ENCODE measurements at regions not wholly inside any gene's neighbourhood (a gene's known extent, or its start where the extent isn't known, plus 50 kb on each side); places are given as distances from the start of the nearest gene placed in this dataset.

GRCh38 chr11:119547511-119547910 lies 124.5 kb upstream of the THY1 start:
- DNase-seq (ENCODE audit: low read depth), result no peak

- no peak for DNase-seq (ENCODE audit: low read depth)
Measured at GRCh38 chr11:119545978-119546915, 123.3 kb upstream of the THY1 start.

- no peak for DNase-seq (ENCODE audit: low read depth)
Measured at GRCh38 chr11:119540370-119541125, 117.6 kb upstream of the THY1 start.

GRCh38 chr11:119539583-119539982 lies 116.6 kb upstream of the THY1 start:
- no peak for DNase-seq (ENCODE audit: low read depth)

- no peak for DNase-seq (ENCODE audit: low read depth)
Measured at GRCh38 chr11:119538753-119539152, 115.8 kb upstream of the THY1 start.

GRCh38 chr11:119537306-119538253 lies 114.6 kb upstream of the THY1 start:
- no peak for DNase-seq (ENCODE audit: low read depth)

- no peak for DNase-seq (ENCODE audit: low read depth)
Measured at GRCh38 chr11:119536801-119537200, 113.8 kb upstream of the THY1 start.

- peak; percentile 40 for DNase-seq (ENCODE audit: low read depth)
Measured at GRCh38 chr11:119533921-119534736, 111.2 kb upstream of the THY1 start.

- no peak for DNase-seq (ENCODE audit: low read depth)
Measured at GRCh38 chr11:119533462-119533861, 110.5 kb upstream of the THY1 start.

- no peak for DNase-seq (ENCODE audit: low read depth)
Measured at GRCh38 chr11:119532551-119532950, 109.6 kb upstream of the THY1 start.

GRCh38 chr11:119531623-119532022 lies 108.7 kb upstream of the THY1 start:
- no peak for DNase-seq (ENCODE audit: low read depth)

GRCh38 chr11:119531056-119531455 lies 108.1 kb upstream of the THY1 start:
- no peak for DNase-seq (ENCODE audit: low read depth)

GRCh38 chr11:119530509-119530908 lies 107.5 kb upstream of the THY1 start:
- no peak for DNase-seq (ENCODE audit: low read depth)

- no peak for DNase-seq (ENCODE audit: low read depth)
Measured at GRCh38 chr11:119529936-119530335, 107.0 kb upstream of the THY1 start.

GRCh38 chr11:119529063-119529845 lies 106.3 kb upstream of the THY1 start:
- no peak for DNase-seq (ENCODE audit: low read depth)

- DNase-seq (ENCODE audit: low read depth), result no peak
Measured at GRCh38 chr11:119525867-119526196, 102.9 kb upstream of the THY1 start.

GRCh38 chr11:119525180-119525866 lies 102.4 kb upstream of the THY1 start:
- DNase-seq (ENCODE audit: low read depth), result no peak

- no peak for DNase-seq (ENCODE audit: low read depth)
Measured at GRCh38 chr11:119523539-119524157, 100.7 kb upstream of the THY1 start.

- DNase-seq (ENCODE audit: low read depth), result no peak
Measured at GRCh38 chr11:119522609-119523008, 99.6 kb upstream of the THY1 start.
